ENCODE measurements at regions not wholly inside any gene's neighbourhood (a gene's known extent, or its start where the extent isn't known, plus 50 kb on each side); places are given as distances from the start of the nearest gene placed in this dataset.

GRCh38 chr1:111568160-111568647, 51.4 kb upstream of the RAP1A start:
- H3K4me1 Mint-ChIP-seq = peaks cover 5 to 20% (median 13%) of the 10 kb centered on the region in 7 donors
- no peak for ATAC-seq
- CTCF ChIA-PET = no interaction called here

More at GRCh38 chr1:111568160-111568647, 51.4 kb upstream of the RAP1A start:
- Mint-ChIP-seq H3K4me3 (no peak overlapping the region), H3K36me3 (no peaks in the 10 kb centered on the region), H3K27ac (no peak overlapping the region), H3K9me3 (peaks cover 0 to 4% (median 0%) of the 10 kb centered on the region in 11 donors), H3K27me3 (no peaks in the 10 kb centered on the region)
- no peak for DNase-seq
- no peaks in the 10 kb centered on the region for H3K36me3 ChIP-seq (ENCODE audit: control insufficient read depth in 2 of 3, insufficient read depth in 3 of 3, low read length in 3 of 3)
- H3K27me3 ChIP-seq (ENCODE audit: control insufficient read depth in 2 of 2, insufficient read depth in 2 of 2, low read length in 2 of 2) = no peaks in the 10 kb centered on the region
- H3K4me3 ChIP-seq (ENCODE audit: low read length) = no peak overlapping the region
- H3K4me1 ChIP-seq (ENCODE audit: control insufficient read depth in 2 of 2, insufficient read depth in 2 of 2, low read length in 2 of 2) = no peaks in the 10 kb centered on the region
- POLR2A ChIA-PET = interaction anchor here (0.6 to 1.7 kb wide), 2 partner anchors 50 to 61 kb away, joined by 3 to 6 read pairs; no protein-coding TSS in a partner anchor
- no peaks in the 10 kb centered on the region for H3K9me3 ChIP-seq (ENCODE audit: control insufficient read depth in 2 of 3, low read length in 3 of 3)
- H3K27ac ChIP-seq (ENCODE audit: low read depth, low read length) = no peak overlapping the region
- intact Hi-C loops (cut with micrococcal nuclease) = no loop called here

Data from naive thymus-derived CD4-positive, alpha-beta T cell (primary cell).